GM21825 (cell line): ENCODE measurements at regions not wholly inside any gene's neighbourhood (a gene's known extent, or its start where the extent isn't known, plus 50 kb on each side); places are given as distances from the start of the nearest gene placed in this dataset.

Source experiments
- ATAC-seq: cut with Tn5 transposase; IDR thresholded peaks from one replicate; pipeline ENCODE4 v1.9.1; 2021; ENCODE audit warnings: mild to moderate bottlenecking, moderate library complexity; ENCODE audit not compliant: unreplicated experiment

- ATAC-seq, result no peak
Observed at GRCh38 chr4:140809676-140810075, 53.5 kb upstream of the TBC1D9 start.

GRCh38 chr4:140808256-140808655 lies 52.1 kb upstream of the TBC1D9 start:
- peak; percentile 3 for ATAC-seq

GRCh38 chr4:140807491-140808252 lies 51.5 kb upstream of the TBC1D9 start:
- ATAC-seq, result peak; percentile 73

- peak; percentile 79 for ATAC-seq
Observed at GRCh38 chr4:140806163-140806562, 50.0 kb upstream of the TBC1D9 start.
